HCT116 (cell line): ENCODE measurements at regions not wholly inside any gene's neighbourhood (a gene's known extent, or its start where the extent isn't known, plus 50 kb on each side); places are given as distances from the start of the nearest gene placed in this dataset.

Source experiments
- EGR1 ChIP-seq: IDR thresholded peaks from 2 replicates; pipeline ENCODE4 v1.6.1; 2012; ENCODE audit warnings: low read depth
- EZH2 ChIP-seq: fragments of 200-600 bp; sonication (generic); IDR thresholded peaks from 2 replicates; pipeline ENCODE4 v1.6.1; 2017; ENCODE audit warnings: antibody characterized with exemption, mixed run types
- JUND ChIP-seq: IDR thresholded peaks from 2 replicates; pipeline ENCODE4 v1.6.1; 2012
- POLR2A ChIP-seq: IDR thresholded peaks from 2 replicates; pipeline ENCODE4 v1.7.0; 2011; ENCODE audit warnings: borderline replicate concordance; ENCODE audit not compliant: insufficient read depth, insufficient read length; ENCODE audit errors: extremely low read depth
- POLR2AphosphoS5 ChIP-seq: IDR thresholded peaks from 2 replicates; pipeline ENCODE4 v1.6.1; 2011; ENCODE audit warnings: mild to moderate bottlenecking, low read depth, low read length, moderate library complexity
- RAD21 ChIP-seq: IDR thresholded peaks from 2 replicates; pipeline ENCODE4 v1.6.1; 2012; ENCODE audit warnings: low read depth, mild to moderate bottlenecking
- SIN3A ChIP-seq: IDR thresholded peaks from 2 replicates; pipeline ENCODE4 v1.6.1; 2012; ENCODE audit warnings: low read depth
- SRF ChIP-seq: IDR thresholded peaks from 2 replicates; pipeline ENCODE4 v1.6.1; 2012; ENCODE audit warnings: low read depth
- YY1 ChIP-seq: IDR thresholded peaks from 2 replicates; pipeline ENCODE4 v1.6.1; 2011; ENCODE audit warnings: low read length, low read depth, moderate library complexity, mild to moderate bottlenecking; ENCODE audit not compliant: insufficient replicate concordance; ENCODE audit errors: extremely low read depth
- TF ChIP-seq, protein P1 (sequence below), 3 experiments: fragments of 200-600 bp in 1 of 3; sonication (generic) in 1 of 3; IDR thresholded peaks in 2 of 3; conservative IDR thresholded peaks in 1 of 3; 2 replicates each; pipeline ENCODE4 v1.5.1; 2012 to 2017; ENCODE audit warnings: low read depth in 2 of 3, low read length in 2 of 3, antibody characterized with exemption in 1 of 3, borderline replicate concordance in 1 of 3, control low read depth in 1 of 3, mild to moderate bottlenecking in 1 of 3, mixed read lengths in 1 of 3, mixed run types in 1 of 3, moderate library complexity in 1 of 3; ENCODE audit not compliant: insufficient read depth in 1 of 3

GRCh38 chr21:16992448-16992847 lies 520.4 kb upstream of the CXADR start:
- TF ChIP-seq RAD21 (no peak), POLR2A (no peak), SIN3A (no peak), SRF (no peak), POLR2AphosphoS5 (no peak), YY1 (no peak), EZH2 (no peak), EGR1 (no peak), JUND (no peak)
- TF ChIP-seq, protein P1, sequence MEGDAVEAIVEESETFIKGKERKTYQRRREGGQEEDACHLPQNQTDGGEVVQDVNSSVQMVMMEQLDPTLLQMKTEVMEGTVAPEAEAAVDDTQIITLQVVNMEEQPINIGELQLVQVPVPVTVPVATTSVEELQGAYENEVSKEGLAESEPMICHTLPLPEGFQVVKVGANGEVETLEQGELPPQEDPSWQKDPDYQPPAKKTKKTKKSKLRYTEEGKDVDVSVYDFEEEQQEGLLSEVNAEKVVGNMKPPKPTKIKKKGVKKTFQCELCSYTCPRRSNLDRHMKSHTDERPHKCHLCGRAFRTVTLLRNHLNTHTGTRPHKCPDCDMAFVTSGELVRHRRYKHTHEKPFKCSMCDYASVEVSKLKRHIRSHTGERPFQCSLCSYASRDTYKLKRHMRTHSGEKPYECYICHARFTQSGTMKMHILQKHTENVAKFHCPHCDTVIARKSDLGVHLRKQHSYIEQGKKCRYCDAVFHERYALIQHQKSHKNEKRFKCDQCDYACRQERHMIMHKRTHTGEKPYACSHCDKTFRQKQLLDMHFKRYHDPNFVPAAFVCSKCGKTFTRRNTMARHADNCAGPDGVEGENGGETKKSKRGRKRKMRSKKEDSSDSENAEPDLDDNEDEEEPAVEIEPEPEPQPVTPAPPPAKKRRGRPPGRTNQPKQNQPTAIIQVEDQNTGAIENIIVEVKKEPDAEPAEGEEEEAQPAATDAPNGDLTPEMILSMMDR (IDR thresholded peaks at IDR 0.05 in 2 of 3, conservative IDR thresholded peaks at IDR 0.05 in 1 of 3; ENCODE audit: borderline replicate concordance in 1 of 3, insufficient read depth in 1 of 3, low read depth in 2 of 3, low read length in 2 of 3), result no peak
